ENCODE measurements at regions not wholly inside any gene's neighbourhood (a gene's known extent, or its start where the extent isn't known, plus 50 kb on each side); places are given as distances from the start of the nearest gene placed in this dataset.

GRCh38 chr15:77688266-77688665, 55.6 kb upstream of the LINGO1 start:
- no peak for TF ChIP-seq CTCF (IDR thresholded peaks at IDR 0.05)
- no peak for TF ChIP-seq POLR2AphosphoS5 (IDR thresholded peaks at IDR 0.05)
- TF ChIP-seq EP300 (IDR thresholded peaks at IDR 0.05) = no peak
- TF ChIP-seq POLR2A (IDR thresholded peaks at IDR 0.05) = no peak
